ENCODE measurements at regions not wholly inside any gene's neighbourhood (a gene's known extent, or its start where the extent isn't known, plus 50 kb on each side); places are given as distances from the start of the nearest gene placed in this dataset.

DNA sequence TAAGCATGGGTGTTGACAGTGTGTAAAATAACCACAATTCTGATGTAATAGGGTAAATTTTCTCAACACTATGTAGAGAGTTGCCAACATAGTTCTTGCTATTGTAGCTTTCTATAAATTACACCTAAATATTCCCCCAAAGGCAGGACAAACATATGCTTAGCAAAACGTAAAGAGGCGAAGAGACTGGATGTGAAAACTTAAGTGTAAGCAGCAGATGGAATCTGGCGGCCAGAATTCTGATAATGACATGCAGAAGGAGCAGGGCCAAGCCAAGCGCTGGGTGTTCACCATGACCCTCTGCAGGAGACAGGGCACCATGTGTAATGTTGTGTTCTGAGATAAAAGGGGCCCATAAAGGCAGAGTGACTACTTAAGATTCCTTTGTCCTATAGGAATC lies 105.2 kb upstream of the ZNF521 start:
- Histone ChIP-seq H4K20me1 (ENCODE audit: control insufficient read depth, insufficient read depth, low read length, poor library complexity, severe bottlenecking) (no peaks in the 10 kb centered on the region), H3K9me3 (ENCODE audit: control extremely low read depth in 1 of 3, control insufficient read depth in 2 of 3, insufficient read depth in 1 of 3, low read length in 2 of 3) (no peaks in the 10 kb centered on the region), H3K4me1 (ENCODE audit: control insufficient read depth in 2 of 2, insufficient read depth in 2 of 2, low read length in 2 of 2) (no peaks in the 10 kb centered on the region), H3K4me2 (replicated peaks; ENCODE audit: low read depth, low read length, poor library complexity, severe bottlenecking) (no peak overlapping the region), H3K4me3 (ENCODE audit: control extremely low read depth in 1 of 5, extremely low read depth in 1 of 5, insufficient read depth in 1 of 5, low read depth in 2 of 5, low read length in 4 of 5) (no peak overlapping the region), H2AFZ (ENCODE audit: insufficient read depth, low read depth, low read length, poor library complexity, severe bottlenecking) (no peak overlapping the region), H3K9ac (ENCODE audit: low read length) (no peak overlapping the region), H3K79me2 (ENCODE audit: control insufficient read depth, insufficient read depth, low read length) (no peaks in the 10 kb centered on the region), H3K27me3 (replicated peaks in 1 of 4; ENCODE audit: control extremely low read depth in 1 of 4, control insufficient read depth in 3 of 4, insufficient read depth in 4 of 4, low read length in 3 of 4) (no peaks in the 10 kb centered on the region), H3K27ac (ENCODE audit: low read length in 2 of 2) (no peak overlapping the region), H3K36me3 (replicated peaks in 1 of 2; ENCODE audit: control extremely low read depth in 1 of 2, control insufficient read depth in 1 of 2, extremely low read depth in 1 of 2, insufficient read depth in 2 of 2, low read length in 1 of 2) (no peaks in the 10 kb centered on the region)
- ATAC-seq (ENCODE audit: low read depth) (no peak), DNase-seq (no peak)
- TF ChIP-seq, protein P1, sequence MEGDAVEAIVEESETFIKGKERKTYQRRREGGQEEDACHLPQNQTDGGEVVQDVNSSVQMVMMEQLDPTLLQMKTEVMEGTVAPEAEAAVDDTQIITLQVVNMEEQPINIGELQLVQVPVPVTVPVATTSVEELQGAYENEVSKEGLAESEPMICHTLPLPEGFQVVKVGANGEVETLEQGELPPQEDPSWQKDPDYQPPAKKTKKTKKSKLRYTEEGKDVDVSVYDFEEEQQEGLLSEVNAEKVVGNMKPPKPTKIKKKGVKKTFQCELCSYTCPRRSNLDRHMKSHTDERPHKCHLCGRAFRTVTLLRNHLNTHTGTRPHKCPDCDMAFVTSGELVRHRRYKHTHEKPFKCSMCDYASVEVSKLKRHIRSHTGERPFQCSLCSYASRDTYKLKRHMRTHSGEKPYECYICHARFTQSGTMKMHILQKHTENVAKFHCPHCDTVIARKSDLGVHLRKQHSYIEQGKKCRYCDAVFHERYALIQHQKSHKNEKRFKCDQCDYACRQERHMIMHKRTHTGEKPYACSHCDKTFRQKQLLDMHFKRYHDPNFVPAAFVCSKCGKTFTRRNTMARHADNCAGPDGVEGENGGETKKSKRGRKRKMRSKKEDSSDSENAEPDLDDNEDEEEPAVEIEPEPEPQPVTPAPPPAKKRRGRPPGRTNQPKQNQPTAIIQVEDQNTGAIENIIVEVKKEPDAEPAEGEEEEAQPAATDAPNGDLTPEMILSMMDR (IDR thresholded peaks at IDR 0.05): no peak
- TF ChIP-seq EZH2 (IDR thresholded peaks at IDR 0.05; ENCODE audit: borderline replicate concordance, insufficient read depth, low read depth, low read length, poor library complexity, severe bottlenecking): no peak
- no peaks in the 10 kb centered on the region for H3K4me1 Mint-ChIP-seq
- POLR2A ChIA-PET: no interaction called here
- intact Hi-C loops (cut with micrococcal nuclease): no loop called here
- no peak overlapping the region for H3K4me3 Mint-ChIP-seq
- no peaks in the 10 kb centered on the region for H3K27me3 Mint-ChIP-seq
- CTCF ChIA-PET: no interaction called here
- WGBS (ENCODE audit: insufficient coverage): 90% methylated on average over 4 of the region's 4 CpGs
- H3K27ac Mint-ChIP-seq: no peak overlapping the region
- H3K9me3 Mint-ChIP-seq (ENCODE audit: insufficient read depth): peaks cover 3% of the 10 kb centered on the region

DNA sequence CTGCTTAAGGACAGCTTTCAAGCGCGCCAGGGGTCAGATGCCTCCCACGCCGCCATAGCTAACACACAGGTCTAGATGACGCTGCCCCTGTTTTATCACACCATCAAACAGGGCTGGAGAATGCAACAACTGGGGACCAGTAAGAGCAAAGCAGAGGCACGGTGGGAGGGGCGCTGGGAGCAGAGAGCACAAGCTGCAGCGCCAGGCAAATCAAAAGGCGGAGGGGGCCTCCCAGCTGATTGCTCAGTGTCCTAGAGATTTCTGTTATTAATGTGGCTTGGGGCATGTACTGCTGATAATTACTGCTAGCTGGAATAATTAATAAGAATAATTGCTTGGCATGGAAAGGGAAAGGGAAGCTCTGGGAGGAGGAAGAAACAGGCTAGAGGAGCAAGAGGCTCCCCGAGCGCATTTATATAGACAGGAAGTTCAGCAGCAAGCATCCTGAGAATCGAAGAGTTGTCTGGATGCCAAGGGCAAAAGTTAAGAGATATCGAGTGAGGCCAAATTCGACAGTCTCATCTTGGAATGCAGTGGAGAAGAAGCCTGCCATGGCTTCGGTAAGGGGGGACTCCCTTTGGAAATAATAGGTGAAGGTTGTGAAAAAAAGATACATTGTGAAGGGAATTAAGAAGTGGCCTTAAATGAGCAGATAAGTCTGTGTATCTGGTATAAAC lies 104.5 kb upstream of the ZNF521 start:
- CTCF ChIA-PET: no interaction called here
- WGBS (ENCODE audit: insufficient coverage): 90% methylated on average over 11 of the region's 15 CpGs
- peaks cover 3% of the 10 kb centered on the region for H3K9me3 Mint-ChIP-seq (ENCODE audit: insufficient read depth)

More for the DNA sequence above, 104.5 kb upstream of the ZNF521 start:
- H3K9me3 ChIP-seq (ENCODE audit: control extremely low read depth in 1 of 3, control insufficient read depth in 2 of 3, insufficient read depth in 1 of 3, low read length in 2 of 3): no peaks in the 10 kb centered on the region
- H3K9ac ChIP-seq (ENCODE audit: low read length): no peak overlapping the region
- no peaks in the 10 kb centered on the region for H3K79me2 ChIP-seq (ENCODE audit: control insufficient read depth, insufficient read depth, low read length)
- H2AFZ ChIP-seq (ENCODE audit: insufficient read depth, low read depth, low read length, poor library complexity, severe bottlenecking): no peak overlapping the region
- Mint-ChIP-seq H3K4me3 (no peak overlapping the region), H3K27ac (no peak overlapping the region), H3K4me1 (no peaks in the 10 kb centered on the region), H3K27me3 (no peaks in the 10 kb centered on the region)
- H3K36me3 ChIP-seq (replicated peaks in 1 of 2; ENCODE audit: control extremely low read depth in 1 of 2, control insufficient read depth in 1 of 2, extremely low read depth in 1 of 2, insufficient read depth in 2 of 2, low read length in 1 of 2): no peaks in the 10 kb centered on the region
- POLR2A ChIA-PET: no interaction called here
- no peaks in the 10 kb centered on the region for H4K20me1 ChIP-seq (ENCODE audit: control insufficient read depth, insufficient read depth, low read length, poor library complexity, severe bottlenecking)
- no peak for ATAC-seq (ENCODE audit: low read depth)
- no peak overlapping the region for H3K4me3 ChIP-seq (ENCODE audit: control extremely low read depth in 1 of 5, extremely low read depth in 1 of 5, insufficient read depth in 1 of 5, low read depth in 2 of 5, low read length in 4 of 5)
- intact Hi-C loops (cut with micrococcal nuclease): no loop called here
- H3K27ac ChIP-seq (ENCODE audit: low read length in 2 of 2): no peak overlapping the region
- H3K27me3 ChIP-seq (replicated peaks in 1 of 4; ENCODE audit: control extremely low read depth in 1 of 4, control insufficient read depth in 3 of 4, insufficient read depth in 4 of 4, low read length in 3 of 4): no peaks in the 10 kb centered on the region
- DNase-seq: no peak
- no peak overlapping the region for H3K4me2 ChIP-seq (replicated peaks; ENCODE audit: low read depth, low read length, poor library complexity, severe bottlenecking)
- H3K4me1 ChIP-seq (ENCODE audit: control insufficient read depth in 2 of 2, insufficient read depth in 2 of 2, low read length in 2 of 2): no peaks in the 10 kb centered on the region
- TF ChIP-seq EZH2 (IDR thresholded peaks at IDR 0.05; ENCODE audit: borderline replicate concordance, insufficient read depth, low read depth, low read length, poor library complexity, severe bottlenecking): no peak
- TF ChIP-seq, protein P1 (IDR thresholded peaks at IDR 0.05): no peak

Measured in B cell (primary cell).